Upper lobe of left lung (tissue), 6 donors: ENCODE measurements at regions not wholly inside any gene's neighbourhood (a gene's known extent, or its start where the extent isn't known, plus 50 kb on each side); places are given as distances from the start of the nearest gene placed in this dataset.
A peak's percentile ranks its signal among the peaks of the same experiment; 100 is the strongest.
"Not testable (repeated sequence)": the region's sequence is repeated elsewhere in the genome, so short reads cannot be mapped to it uniquely, and the experiment has no call there.

Source experiments
- ATAC-seq, 2 donors: fragments of 200-7000 bp; cut with Tn5 transposase; one replicate each; pipeline ENCODE4 v1.9.1; 2022; ENCODE audit warnings: mild to moderate bottlenecking in 2 of 2, moderate library complexity in 2 of 2; ENCODE audit not compliant: low FRiP score in 2 of 2
- DNase-seq, 2 donors: peaks; one replicate each; pipeline ENCODE4 v3.0.0-alpha.2; 2019 to 2020
- H3K27ac ChIP-seq, 4 donors: fragments of 200-600 bp; sonication (generic); one replicate each; pipeline ENCODE4 v1.5.1; 2016 to 2019
- H3K27me3 ChIP-seq, 4 donors: fragments of 200-600 bp; sonication (generic); one replicate each; pipeline ENCODE4 v1.5.1; 2017 to 2019
- H3K36me3 ChIP-seq, 4 donors: fragments of 200-600 bp; sonication (generic); one replicate each; pipeline ENCODE4 v1.5.1; 2016 to 2019
- H3K4me1 ChIP-seq, 4 donors: fragments of 200-600 bp; sonication (generic); one replicate each; pipeline ENCODE4 v1.5.1; 2018 to 2019
- H3K4me3 ChIP-seq, 4 donors: fragments of 200-600 bp; sonication (generic); one replicate each; pipeline ENCODE4 v1.5.1; 2017 to 2019; ENCODE audit warnings: mild to moderate bottlenecking in 2 of 4, moderate library complexity in 1 of 4
- H3K9me3 ChIP-seq, 4 donors: fragments of 200-600 bp; sonication (generic); one replicate each; pipeline ENCODE4 v1.5.1; 2018 to 2019
- CTCF ChIP-seq, 6 experiments: fragments of 450-650 bp in 4 of 6; fragments of 200-600 bp in 2 of 6; sonication (generic) in 2 of 6; IDR thresholded peaks; one replicate each; pipeline ENCODE4 v1.5.1; 2016 to 2019; ENCODE audit warnings: antibody characterized with exemption in 6 of 6
- EP300 ChIP-seq, 4 donors: sonication (generic); formaldehyde crosslinking; IDR thresholded peaks; one replicate each; pipeline ENCODE4 v1.5.1; 2017; ENCODE audit warnings: antibody characterized with exemption in 4 of 4, control low read depth in 2 of 4
- POLR2A ChIP-seq, 4 donors: fragments of 450-650 bp; IDR thresholded peaks; one replicate each; pipeline ENCODE4 v1.5.1; 2016 to 2017; ENCODE audit warnings: antibody characterized with exemption in 4 of 4, mild to moderate bottlenecking in 2 of 4
- POLR2AphosphoS5 ChIP-seq, 2 donors: sonication (generic); formaldehyde crosslinking; IDR thresholded peaks; one replicate each; pipeline ENCODE4 v1.5.1; 2017; ENCODE audit warnings: antibody characterized with exemption in 2 of 2
- WGBS, 2 donors: methylation state at CpG; one replicate each; pipeline ENCODE4 v1.1.5; 2017 to 2018; 5-methylcytosine and 5-hydroxymethylcytosine counted together
- donor health status: DM: no; HTN: no; CAD: no; lungs with moderate emphysema.
- donor health status: DM: no; HTN: yes; CAD: no; lungs with severe emphysema.

GRCh38 chr3:197454014-197454413 is 101.8 kb downstream of the BDH1 start:
- H3K27me3 ChIP-seq: no peaks in the 10 kb centered on the region
- H3K4me1 ChIP-seq: peaks cover 0 to 15% (median 6%) of the 10 kb centered on the region in 4 donors
- no peak overlapping the region for H3K4me3 ChIP-seq
- H3K36me3 ChIP-seq: no peaks in the 10 kb centered on the region
- ATAC-seq (no peak), DNase-seq (no peak)
- TF ChIP-seq EP300 (IDR thresholded peaks at IDR 0.05): no peak
- TF ChIP-seq CTCF (IDR thresholded peaks at IDR 0.05): peak in 2 of 6 experiments; percentile 6 to 12
- no peak overlapping the region for H3K27ac ChIP-seq
- WGBS, 2 donors: 52 to 59% methylated on average over 3 of the region's 3 CpGs
- H3K9me3 ChIP-seq: no peaks in the 10 kb centered on the region

DNA sequence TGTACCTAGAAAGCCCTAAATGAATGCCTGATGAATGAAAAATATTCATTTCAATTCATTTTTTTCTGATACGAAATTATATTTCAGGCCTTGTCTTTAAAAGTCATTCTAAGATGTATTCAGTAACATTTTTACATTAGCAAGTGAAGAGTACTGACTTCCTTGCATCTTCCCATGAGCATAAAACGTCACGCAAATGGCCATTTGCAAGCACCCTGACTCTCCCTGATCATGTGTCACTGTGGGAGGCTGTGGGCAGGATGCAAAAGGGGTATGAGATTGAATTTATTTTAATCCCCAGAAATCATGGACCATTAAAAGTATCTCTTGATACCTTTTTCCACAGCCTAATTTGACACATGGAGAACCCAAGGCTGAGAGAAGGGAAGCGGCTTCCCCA is 105.0 kb downstream of the BDH1 start:
- Histone ChIP-seq H3K9me3 (no peaks in the 10 kb centered on the region), H3K36me3 (no peaks in the 10 kb centered on the region), H3K4me3 (no peak overlapping the region), H3K27me3 (no peaks in the 10 kb centered on the region), H3K4me1 (no peaks in the 10 kb centered on the region), H3K27ac (no peak overlapping the region)
- ATAC-seq (no peak), DNase-seq (no peak)
- WGBS, 2 donors: 86 to 92% methylated on average over 4 of the region's 4 CpGs
- no peak for TF ChIP-seq POLR2A (IDR thresholded peaks at IDR 0.05)
- TF ChIP-seq POLR2AphosphoS5 (IDR thresholded peaks at IDR 0.05): no peak
- no peak for TF ChIP-seq EP300 (IDR thresholded peaks at IDR 0.05)
- no peak for TF ChIP-seq CTCF (IDR thresholded peaks at IDR 0.05)

DNA sequence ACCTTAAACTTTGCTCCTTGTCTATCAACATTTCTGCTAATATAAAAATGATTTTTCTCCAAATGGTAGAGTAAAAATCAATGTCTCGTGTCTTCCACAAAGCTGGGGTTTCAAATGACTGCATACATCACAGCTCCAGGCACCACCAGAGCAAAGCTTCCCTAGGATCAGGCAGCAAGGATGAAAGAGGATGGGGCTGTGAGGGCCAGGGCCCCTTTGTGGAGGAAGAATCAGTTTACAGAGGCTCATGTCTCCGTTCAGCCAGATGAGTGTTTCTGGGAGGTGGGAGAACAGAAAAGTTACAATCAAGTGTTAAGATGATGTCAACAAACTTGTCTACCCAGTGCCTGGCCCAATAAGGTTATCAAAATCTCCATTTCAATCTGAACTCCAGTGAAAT is 105.5 kb downstream of the BDH1 start:
- no peak overlapping the region for H3K27ac ChIP-seq
- no peaks in the 10 kb centered on the region for H3K36me3 ChIP-seq
- DNase-seq (no peak), ATAC-seq (no peak)
- H3K27me3 ChIP-seq: no peaks in the 10 kb centered on the region
- no peaks in the 10 kb centered on the region for H3K9me3 ChIP-seq
- no peak overlapping the region for H3K4me3 ChIP-seq
- 39 to 83% methylated on average over 2 of the region's 2 CpGs for WGBS, 2 donors
- no peaks in the 10 kb centered on the region for H3K4me1 ChIP-seq
- TF ChIP-seq CTCF (IDR thresholded peaks at IDR 0.05) (no peak), EP300 (IDR thresholded peaks at IDR 0.05) (no peak), POLR2AphosphoS5 (IDR thresholded peaks at IDR 0.05) (no peak), POLR2A (IDR thresholded peaks at IDR 0.05) (no peak)

- 92 to 95% methylated on average over 3 of the region's 3 CpGs for WGBS, 2 donors
- not testable (repeated sequence) for H3K36me3 ChIP-seq, H3K9me3 ChIP-seq, DNase-seq, H3K27me3 ChIP-seq, ATAC-seq, H3K27ac ChIP-seq, H3K4me3 ChIP-seq, H3K4me1 ChIP-seq
Observed at GRCh38 chr3:197449181-197449580, 106.6 kb downstream of the BDH1 start.

- DNase-seq, ATAC-seq, H3K9me3 ChIP-seq, H3K36me3 ChIP-seq, H3K27me3 ChIP-seq, H3K4me1 ChIP-seq, H3K4me3 ChIP-seq, H3K27ac ChIP-seq: not testable (repeated sequence)
- 73 to 78% methylated on average over 4 to 6 of the region's 6 CpGs for WGBS, 2 donors
Observed at GRCh38 chr3:197447781-197448180, 108.0 kb downstream of the BDH1 start.

GRCh38 chr3:197447057-197447456 is 108.7 kb downstream of the BDH1 start:
- H3K27ac ChIP-seq: no peak overlapping the region
- DNase-seq (no peak), ATAC-seq (no peak)
- H3K36me3 ChIP-seq: no peaks in the 10 kb centered on the region
- no peaks in the 10 kb centered on the region for H3K9me3 ChIP-seq
- H3K4me1 ChIP-seq: no peaks in the 10 kb centered on the region
- 90 to 93% methylated on average over 7 of the region's 7 CpGs for WGBS, 2 donors
- no peak for TF ChIP-seq POLR2A (IDR thresholded peaks at IDR 0.05)
- no peak for TF ChIP-seq POLR2AphosphoS5 (IDR thresholded peaks at IDR 0.05)
- no peak for TF ChIP-seq CTCF (IDR thresholded peaks at IDR 0.05)
- no peak for TF ChIP-seq EP300 (IDR thresholded peaks at IDR 0.05)
- no peak overlapping the region for H3K4me3 ChIP-seq
- no peaks in the 10 kb centered on the region for H3K27me3 ChIP-seq
